ENCODE measurements at regions not wholly inside any gene's neighbourhood (a gene's known extent, or its start where the extent isn't known, plus 50 kb on each side); places are given as distances from the start of the nearest gene placed in this dataset.

- POLR2A ChIA-PET (ENCODE audit: low non-redundant PET), result no interaction called here
- TF ChIP-seq EZH2 (IDR thresholded peaks at IDR 0.05; ENCODE audit: borderline replicate concordance, low read depth, low read length, poor library complexity, severe bottlenecking), result no peak
- no peak for TF ChIP-seq CTCF (conservative IDR thresholded peaks at IDR 0.05; ENCODE audit: low read depth, low read length)
These were observed 811.1 kb downstream of the UQCRFS1 start for GRCh38 chr19:28401739-28402424.

GRCh38 chr19:28400953-28401671 lies 811.8 kb downstream of the UQCRFS1 start:
- CTCF ChIA-PET, result no interaction called here
- no TSS peak for BruUV-seq (replicated peaks)
- no peaks in the 10 kb centered on the region for H3K4me1 ChIP-seq (ENCODE audit: insufficient read depth, low read length, poor library complexity, severe bottlenecking)
- no peak for DNase-seq (ENCODE audit: low spot score)
- H3K4me3 ChIP-seq (ENCODE audit: low read depth, low read length, poor library complexity, severe bottlenecking), result no peak overlapping the region
- intact Hi-C loops (cut with micrococcal nuclease; ENCODE audit: unreplicated experiment), result no loop called here
- H3K27ac ChIP-seq (ENCODE audit: low read depth, low read length, poor library complexity, severe bottlenecking), result no peak overlapping the region
- TF ChIP-seq EZH2 (IDR thresholded peaks at IDR 0.05; ENCODE audit: borderline replicate concordance, low read depth, low read length, poor library complexity, severe bottlenecking), result no peak
- TF ChIP-seq CTCF (conservative IDR thresholded peaks at IDR 0.05; ENCODE audit: low read depth, low read length), result no peak
- no peaks in the 10 kb centered on the region for H3K27me3 ChIP-seq (replicated peaks; ENCODE audit: insufficient read depth, low read depth, low read length, poor library complexity)
- POLR2A ChIA-PET (ENCODE audit: low non-redundant PET), result no interaction called here
- H3K9me3 ChIP-seq (ENCODE audit: low read depth, low read length, poor library complexity, severe bottlenecking), result peaks cover 23% of the 10 kb centered on the region
- no peaks in the 10 kb centered on the region for H3K36me3 ChIP-seq (ENCODE audit: insufficient read depth, low read length, poor library complexity, severe bottlenecking)

More at GRCh38 chr19:28401739-28402424, 811.1 kb downstream of the UQCRFS1 start:
- Histone ChIP-seq H3K4me1 (ENCODE audit: insufficient read depth, low read length, poor library complexity, severe bottlenecking) (no peaks in the 10 kb centered on the region), H3K27me3 (replicated peaks; ENCODE audit: insufficient read depth, low read depth, low read length, poor library complexity) (no peaks in the 10 kb centered on the region), H3K4me3 (ENCODE audit: low read depth, low read length, poor library complexity, severe bottlenecking) (no peak overlapping the region), H3K36me3 (ENCODE audit: insufficient read depth, low read length, poor library complexity, severe bottlenecking) (no peaks in the 10 kb centered on the region), H3K9me3 (ENCODE audit: low read depth, low read length, poor library complexity, severe bottlenecking) (peaks cover 23% of the 10 kb centered on the region), H3K27ac (ENCODE audit: low read depth, low read length, poor library complexity, severe bottlenecking) (no peak overlapping the region)
- CTCF ChIA-PET, result no interaction called here
- no peak for DNase-seq (ENCODE audit: low spot score)
- BruUV-seq (replicated peaks), result no TSS peak
- intact Hi-C loops (cut with micrococcal nuclease; ENCODE audit: unreplicated experiment), result no loop called here

GRCh38 chr19:28399187-28399586 lies 813.8 kb downstream of the UQCRFS1 start:
- no peak for DNase-seq (ENCODE audit: low spot score)
- Histone ChIP-seq H3K36me3 (ENCODE audit: insufficient read depth, low read length, poor library complexity, severe bottlenecking) (no peaks in the 10 kb centered on the region), H3K9me3 (ENCODE audit: low read depth, low read length, poor library complexity, severe bottlenecking) (peaks cover 23% of the 10 kb centered on the region), H3K27me3 (replicated peaks; ENCODE audit: insufficient read depth, low read depth, low read length, poor library complexity) (no peaks in the 10 kb centered on the region), H3K4me1 (ENCODE audit: insufficient read depth, low read length, poor library complexity, severe bottlenecking) (no peaks in the 10 kb centered on the region), H3K27ac (ENCODE audit: low read depth, low read length, poor library complexity, severe bottlenecking) (no peak overlapping the region), H3K4me3 (ENCODE audit: low read depth, low read length, poor library complexity, severe bottlenecking) (no peak overlapping the region)
- BruUV-seq (replicated peaks), result no TSS peak
- ChIA-PET POLR2A (ENCODE audit: low non-redundant PET) (no interaction called here), CTCF (no interaction called here)
- TF ChIP-seq EZH2 (IDR thresholded peaks at IDR 0.05; ENCODE audit: borderline replicate concordance, low read depth, low read length, poor library complexity, severe bottlenecking) (no peak), CTCF (conservative IDR thresholded peaks at IDR 0.05; ENCODE audit: low read depth, low read length) (no peak)
- intact Hi-C loops (cut with micrococcal nuclease; ENCODE audit: unreplicated experiment), result no loop called here
